ENCODE measurements at regions not wholly inside any gene's neighbourhood (a gene's known extent, or its start where the extent isn't known, plus 50 kb on each side); places are given as distances from the start of the nearest gene placed in this dataset.

GRCh38 chr12:62130834-62131552, 129.2 kb upstream of the USP15 start:
- no peaks in the 10 kb centered on the region for H3K27me3 ChIP-seq
- no peak overlapping the region for H3K4me3 ChIP-seq
- intact Hi-C loops (cut with DNase I) = no loop called here
- H3K9me3 ChIP-seq (replicated peaks in 1 of 3) = no peaks in the 10 kb centered on the region
- H3K27ac ChIP-seq = no peak overlapping the region
- 80 to 87% (median 83%) methylated on average over 6 of the region's 6 CpGs for WGBS, 4 donors
- DNase-seq = no peak
- no peaks in the 10 kb centered on the region for H3K36me3 ChIP-seq (replicated peaks in 1 of 2)
- H3K4me1 ChIP-seq (replicated peaks in 1 of 2) = no peaks in the 10 kb centered on the region
- TF ChIP-seq POLR2A (IDR thresholded peaks at IDR 0.05) (no peak), CTCF (IDR thresholded peaks at IDR 0.05) (no peak)

GRCh38 chr12:62133440-62133839, 126.8 kb upstream of the USP15 start:
- H3K27me3 ChIP-seq = no peaks in the 10 kb centered on the region
- H3K4me3 ChIP-seq = no peak overlapping the region
- no peaks in the 10 kb centered on the region for H3K9me3 ChIP-seq (replicated peaks in 1 of 3)
- intact Hi-C loops (cut with DNase I) = no loop called here
- H3K27ac ChIP-seq = no peak overlapping the region
- no peaks in the 10 kb centered on the region for H3K4me1 ChIP-seq (replicated peaks in 1 of 2)
- no peaks in the 10 kb centered on the region for H3K36me3 ChIP-seq (replicated peaks in 1 of 2)
- DNase-seq = peak in 1 of 7 donors; percentile 13
- 32 to 70% (median 47%) methylated on average over 2 of the region's 2 CpGs for WGBS, 4 donors
- TF ChIP-seq CTCF (IDR thresholded peaks at IDR 0.05) (no peak), POLR2A (IDR thresholded peaks at IDR 0.05) (no peak)

GRCh38 chr12:62135553-62136200, 124.5 kb upstream of the USP15 start:
- Histone ChIP-seq H3K36me3 (replicated peaks in 1 of 2) (no peaks in the 10 kb centered on the region), H3K9me3 (replicated peaks in 1 of 3) (no peaks in the 10 kb centered on the region), H3K27me3 (no peaks in the 10 kb centered on the region), H3K4me3 (no peak overlapping the region), H3K4me1 (replicated peaks in 1 of 2) (no peaks in the 10 kb centered on the region), H3K27ac (no peak overlapping the region)
- whole genome bisulfite sequencing, 4 donors = 74 to 81% (median 77%) methylated on average over 3 of the region's 3 CpGs
- TF ChIP-seq CTCF (IDR thresholded peaks at IDR 0.05) (no peak), POLR2A (IDR thresholded peaks at IDR 0.05) (no peak)
- intact Hi-C loops (cut with DNase I) = no loop called here
- DNase-seq = no peak

- Histone ChIP-seq H3K27ac (no peak overlapping the region), H3K9me3 (replicated peaks in 1 of 3) (no peaks in the 10 kb centered on the region), H3K4me3 (no peak overlapping the region), H3K4me1 (replicated peaks in 1 of 2) (no peaks in the 10 kb centered on the region), H3K27me3 (no peaks in the 10 kb centered on the region), H3K36me3 (replicated peaks in 1 of 2) (no peaks in the 10 kb centered on the region)
- TF ChIP-seq CTCF (IDR thresholded peaks at IDR 0.05) (no peak), POLR2A (IDR thresholded peaks at IDR 0.05) (no peak)
- no peak for DNase-seq
- intact Hi-C loops (cut with DNase I) = no loop called here
- WGBS, 4 donors = 82 to 87% (median 85%) methylated on average over 2 of the region's 2 CpGs
Measured at GRCh38 chr12:62136496-62136895, 123.7 kb upstream of the USP15 start.

Measured in adrenal gland (tissue), 9 donors.